Keratinocyte (primary cell): ENCODE measurements at regions not wholly inside any gene's neighbourhood (a gene's known extent, or its start where the extent isn't known, plus 50 kb on each side); places are given as distances from the start of the nearest gene placed in this dataset.

Source experiments
- DNase-seq: peaks from one replicate; pipeline ENCODE4 v3.0.0-alpha.2; 2011; ENCODE audit warnings: low read depth, missing footprints, low spot score
- FAIRE-seq: peaks from 2 replicates; lab custom pipeline; 2011; peaks lifted over from hg19 to GRCh38; lab: Jason Lieb, UNC
- H2AFZ ChIP-seq: 2 replicates; pipeline ENCODE4 v1.6.0; 2012; ENCODE audit warnings: low read length, control low read depth, inconsistent platforms; ENCODE audit not compliant: control insufficient read depth
- H3K27ac ChIP-seq: 2 replicates; pipeline ENCODE4 v1.5.1; 2011; ENCODE audit warnings: low read length; ENCODE audit not compliant: control insufficient read depth, insufficient read depth
- H3K27me3 ChIP-seq: 3 replicates; pipeline ENCODE4 v1.6.0; 2011; ENCODE audit warnings: low read length; ENCODE audit not compliant: control insufficient read depth, insufficient read depth; ENCODE audit errors: extremely low read depth
- H3K36me3 ChIP-seq, 2 experiments: 2 replicates in 1 of 2; 3 replicates in 1 of 2; pipeline ENCODE4 v1.5.1; 2011; ENCODE audit warnings: low read length in 2 of 2, mild to moderate bottlenecking in 1 of 2; ENCODE audit not compliant: control insufficient read depth in 2 of 2, insufficient read depth in 2 of 2; ENCODE audit errors: extremely low read depth in 1 of 2
- H3K4me1 ChIP-seq: 3 replicates; pipeline ENCODE4 v1.5.1; 2011; ENCODE audit warnings: low read length; ENCODE audit not compliant: control insufficient read depth, insufficient read depth; ENCODE audit errors: extremely low read depth
- H3K4me2 ChIP-seq: 3 replicates; pipeline ENCODE4 v1.6.0; 2011; ENCODE audit warnings: low read depth, low read length; ENCODE audit not compliant: control insufficient read depth, insufficient read depth; ENCODE audit errors: extremely low read depth
- H3K4me3 ChIP-seq, 3 experiments: fragments of 200-600 bp in 1 of 3; sonication (generic) in 1 of 3; 2 replicates in 2 of 3; 3 replicates in 1 of 3; pipeline ENCODE4 v1.5.1; 2011 to 2016; ENCODE audit warnings: low read length in 3 of 3, mild to moderate bottlenecking in 3 of 3, control low read depth in 2 of 3, inconsistent platforms in 1 of 3, low read depth in 1 of 3, mixed read lengths in 1 of 3, mixed run types in 1 of 3, moderate library complexity in 1 of 3; ENCODE audit not compliant: control insufficient read depth in 2 of 3, insufficient read depth in 2 of 3; ENCODE audit errors: extremely low read depth in 1 of 3
- H3K79me2 ChIP-seq: 2 replicates; pipeline ENCODE4 v1.6.0; 2012; ENCODE audit warnings: low read length; ENCODE audit not compliant: control insufficient read depth, insufficient read depth
- H3K9ac ChIP-seq: 3 replicates; pipeline ENCODE4 v1.6.0; 2011; ENCODE audit warnings: low read length; ENCODE audit not compliant: control insufficient read depth, insufficient read depth; ENCODE audit errors: extremely low read depth
- H3K9me1 ChIP-seq: 3 replicates; pipeline ENCODE4 v1.6.0; 2011; ENCODE audit warnings: low read length; ENCODE audit not compliant: control insufficient read depth, insufficient read depth; ENCODE audit errors: extremely low read depth
- H3K9me3 ChIP-seq: 2 replicates; pipeline ENCODE4 v1.5.1; 2012; ENCODE audit warnings: low read depth, low read length; ENCODE audit not compliant: control insufficient read depth
- H4K20me1 ChIP-seq: 3 replicates; pipeline ENCODE4 v1.6.0; 2011; ENCODE audit warnings: low read length; ENCODE audit not compliant: control insufficient read depth, insufficient read depth; ENCODE audit errors: extremely low read depth
- EZH2 ChIP-seq: IDR thresholded peaks from one replicate; pipeline ENCODE4 v1.6.1; 2012; ENCODE audit warnings: inconsistent platforms, mild to moderate bottlenecking, low read length, moderate library complexity
- dilution Hi-C: fragments of 300-500 bp; cut with MboI; formaldehyde crosslinking; loops from one replicate; pipeline ENCODE4 v1.7.0; 2020; ENCODE audit warnings: low sequenced_read_pairs; ENCODE audit not compliant: extremely low pct_ligation_motif_present
- TF ChIP-seq, protein P1 (sequence below), 3 experiments: IDR thresholded peaks in 1 of 3; conservative IDR thresholded peaks in 1 of 3; optimal IDR thresholded peaks in 1 of 3; 2 replicates in 2 of 3; 3 replicates in 1 of 3; pipeline versions ENCODE3 to v1.5.1; 2011; ENCODE audit warnings: low read length in 3 of 3, mild to moderate bottlenecking in 3 of 3, moderate library complexity in 2 of 3, control low read depth in 1 of 3, inconsistent platforms in 1 of 3; ENCODE audit not compliant: insufficient read depth in 2 of 3; ENCODE audit errors: extremely low read depth in 1 of 3

DNA sequence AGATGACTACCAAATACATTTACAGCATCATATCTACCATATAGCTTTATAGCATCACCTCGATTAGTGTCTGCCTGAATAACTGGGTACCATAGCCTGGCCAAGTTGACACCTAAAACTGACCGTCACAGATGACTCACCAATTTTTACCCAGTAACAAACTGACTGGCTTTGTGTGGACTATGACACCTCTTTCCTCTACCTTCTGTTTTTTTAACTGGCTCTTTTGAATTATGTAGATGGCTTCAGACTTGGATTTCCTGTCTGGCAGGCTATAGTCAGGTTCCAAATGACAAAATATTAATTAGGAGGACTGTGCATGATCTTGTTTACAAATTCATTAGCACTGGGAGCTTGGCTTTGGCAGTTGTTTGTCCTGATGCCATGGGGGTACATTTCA lies 360.3 kb downstream of the TGFB2 start:
- H3K4me1 ChIP-seq = peaks cover 36% of the 10 kb centered on the region
- dilution Hi-C loops = no loop called here
- H3K9me1 ChIP-seq = no peaks in the 10 kb centered on the region
- no peaks in the 10 kb centered on the region for H3K79me2 ChIP-seq
- no peaks in the 10 kb centered on the region for H4K20me1 ChIP-seq
- peak overlapping the region; percentile 50 for H3K9ac ChIP-seq
- TF ChIP-seq, protein P1, sequence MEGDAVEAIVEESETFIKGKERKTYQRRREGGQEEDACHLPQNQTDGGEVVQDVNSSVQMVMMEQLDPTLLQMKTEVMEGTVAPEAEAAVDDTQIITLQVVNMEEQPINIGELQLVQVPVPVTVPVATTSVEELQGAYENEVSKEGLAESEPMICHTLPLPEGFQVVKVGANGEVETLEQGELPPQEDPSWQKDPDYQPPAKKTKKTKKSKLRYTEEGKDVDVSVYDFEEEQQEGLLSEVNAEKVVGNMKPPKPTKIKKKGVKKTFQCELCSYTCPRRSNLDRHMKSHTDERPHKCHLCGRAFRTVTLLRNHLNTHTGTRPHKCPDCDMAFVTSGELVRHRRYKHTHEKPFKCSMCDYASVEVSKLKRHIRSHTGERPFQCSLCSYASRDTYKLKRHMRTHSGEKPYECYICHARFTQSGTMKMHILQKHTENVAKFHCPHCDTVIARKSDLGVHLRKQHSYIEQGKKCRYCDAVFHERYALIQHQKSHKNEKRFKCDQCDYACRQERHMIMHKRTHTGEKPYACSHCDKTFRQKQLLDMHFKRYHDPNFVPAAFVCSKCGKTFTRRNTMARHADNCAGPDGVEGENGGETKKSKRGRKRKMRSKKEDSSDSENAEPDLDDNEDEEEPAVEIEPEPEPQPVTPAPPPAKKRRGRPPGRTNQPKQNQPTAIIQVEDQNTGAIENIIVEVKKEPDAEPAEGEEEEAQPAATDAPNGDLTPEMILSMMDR (optimal IDR thresholded peaks at IDR 0.05 in 1 of 3, IDR thresholded peaks at IDR 0.05 in 1 of 3, conservative IDR thresholded peaks at IDR 0.05 in 1 of 3; ENCODE audit: extremely low read depth in 1 of 3, insufficient read depth in 2 of 3, low read length in 3 of 3) = no peak
- no peak for TF ChIP-seq EZH2
- H3K9me3 ChIP-seq = peaks cover 2% of the 10 kb centered on the region
- no peaks in the 10 kb centered on the region for H3K27me3 ChIP-seq
- peak overlapping the region in 1 of 3 experiments; percentile 5 for H3K4me3 ChIP-seq
- DNase-seq (peak; percentile 17), FAIRE-seq (no peak)
- H3K4me2 ChIP-seq = peak overlapping the region; percentile 61
- H3K27ac ChIP-seq = peak overlapping the region; percentile 95
- H2AFZ ChIP-seq = no peak overlapping the region
- no peaks in the 10 kb centered on the region for H3K36me3 ChIP-seq

GRCh38 chr1:218705911-218706893 lies 361.1 kb downstream of the TGFB2 start:
- H3K27me3 ChIP-seq = no peaks in the 10 kb centered on the region
- H3K9me1 ChIP-seq = no peaks in the 10 kb centered on the region
- dilution Hi-C loops = no loop called here
- peak; percentile 99 for DNase-seq
- peak overlapping the region; percentile 61 for H3K4me2 ChIP-seq
- TF ChIP-seq, protein P1 (optimal IDR thresholded peaks at IDR 0.05 in 1 of 3, IDR thresholded peaks at IDR 0.05 in 1 of 3, conservative IDR thresholded peaks at IDR 0.05 in 1 of 3; ENCODE audit: extremely low read depth in 1 of 3, insufficient read depth in 2 of 3, low read length in 3 of 3) = no peak
- H3K4me3 ChIP-seq = peak overlapping the region in 1 of 3 experiments; percentile 4
- peak; percentile 100 for FAIRE-seq
- H3K9ac ChIP-seq = peak overlapping the region; percentile 50
- H3K79me2 ChIP-seq = no peaks in the 10 kb centered on the region
- no peaks in the 10 kb centered on the region for H3K36me3 ChIP-seq
- H4K20me1 ChIP-seq = no peaks in the 10 kb centered on the region
- peak overlapping the region; percentile 95 for H3K27ac ChIP-seq
- H3K9me3 ChIP-seq = peaks cover 2% of the 10 kb centered on the region
- H3K4me1 ChIP-seq = peaks cover 41% of the 10 kb centered on the region
- H2AFZ ChIP-seq = no peak overlapping the region
